Spleen (tissue), 3 donors: ENCODE measurements at regions not wholly inside any gene's neighbourhood (a gene's known extent, or its start where the extent isn't known, plus 50 kb on each side); places are given as distances from the start of the nearest gene placed in this dataset.
"Not testable (repeated sequence)": the region's sequence is repeated elsewhere in the genome, so short reads cannot be mapped to it uniquely, and the experiment has no call there.

Source experiments
- POLR2A ChIP-seq, 3 donors: fragments of 450-650 bp; IDR thresholded peaks; one replicate each; pipeline ENCODE4 v1.5.1; 2017; ENCODE audit warnings: antibody characterized with exemption in 3 of 3, mild to moderate bottlenecking in 1 of 3
- POLR2AphosphoS5 ChIP-seq, 3 donors: sonication (generic); formaldehyde crosslinking; IDR thresholded peaks; one replicate each; pipeline ENCODE4 v1.5.1; 2017; ENCODE audit warnings: antibody characterized with exemption in 3 of 3

DNA sequence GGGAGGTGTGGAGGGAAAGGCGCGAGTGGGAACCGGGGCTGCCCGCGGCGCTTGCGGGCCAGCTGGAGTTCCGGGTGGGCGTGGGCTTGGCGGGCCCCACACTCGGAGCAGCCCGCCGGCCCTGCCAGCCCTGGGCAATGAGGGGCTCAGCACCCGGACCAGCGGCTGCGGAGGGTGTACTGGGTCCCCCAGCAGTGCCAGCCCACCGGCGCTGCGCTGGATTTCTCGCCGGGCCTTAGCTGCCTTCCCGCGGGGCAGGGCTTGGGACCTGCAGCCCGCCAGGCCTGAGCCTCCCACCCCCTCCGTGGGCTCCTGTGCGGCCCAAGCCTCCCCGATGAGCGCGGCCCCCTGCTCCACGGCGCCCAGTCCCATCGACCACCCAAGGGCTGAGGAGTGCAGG is 76.3 kb upstream of the TMEM252 start:
- TF ChIP-seq POLR2A, POLR2AphosphoS5 (IDR thresholded peaks at IDR 0.05): not testable (repeated sequence)
